ENCODE measurements at regions not wholly inside any gene's neighbourhood (a gene's known extent, or its start where the extent isn't known, plus 50 kb on each side); places are given as distances from the start of the nearest gene placed in this dataset.
A peak's percentile ranks its signal among the peaks of the same experiment; 100 is the strongest.

DNA sequence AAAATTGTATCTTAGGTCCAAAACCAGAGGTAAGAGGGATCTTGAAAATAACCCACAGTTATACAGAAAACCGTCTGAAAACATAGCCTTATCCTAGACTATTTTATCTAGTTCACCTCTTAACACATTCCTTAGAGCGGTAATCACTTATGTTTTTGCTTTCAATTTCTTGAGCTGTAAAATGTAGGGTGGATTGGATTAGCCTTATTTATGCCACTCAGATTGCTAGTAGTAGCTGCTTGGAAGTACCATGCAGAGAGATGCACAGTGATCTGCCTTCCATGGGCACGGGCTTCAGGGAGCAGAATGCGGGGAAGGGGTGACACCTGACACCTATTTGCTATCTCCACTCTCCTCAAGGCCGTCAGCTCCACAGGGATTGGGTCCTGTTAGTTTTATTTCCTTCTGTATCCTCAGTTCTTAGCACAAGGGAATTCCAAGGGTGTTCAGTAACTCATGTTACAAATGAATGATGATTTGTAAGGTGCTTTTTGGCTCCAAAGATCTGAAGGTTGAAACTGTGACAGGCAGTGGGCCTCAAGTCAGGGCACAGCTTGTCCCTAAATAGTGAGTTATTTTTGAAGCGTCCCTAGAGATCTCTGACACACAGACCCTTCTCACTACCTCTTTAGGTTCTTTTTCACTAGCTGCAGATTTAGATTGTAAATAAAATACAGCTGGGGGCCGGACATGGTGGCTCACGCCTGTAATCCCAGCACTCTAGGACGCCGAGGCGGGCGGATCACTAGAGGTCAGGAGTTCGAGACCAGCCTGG lies 64.0 kb upstream of the PMAIP1 start:
- Mint-ChIP-seq H3K9me3 (no peaks in the 10 kb centered on the region), H3K27ac (peak overlapping the region; percentile 85), H3K4me3 (peak overlapping the region; percentile 13), H3K36me3 (ENCODE audit: low read depth) (no peaks in the 10 kb centered on the region), H3K27me3 (ENCODE audit: insufficient read depth) (peaks cover 1% of the 10 kb centered on the region), H3K4me1 (peaks cover 61% of the 10 kb centered on the region)
- Histone ChIP-seq H3K9ac (ENCODE audit: extremely low read depth, low read length, poor library complexity, severe bottlenecking) (no peak overlapping the region), H3K27ac (ENCODE audit: low read depth, low read length) (no peak overlapping the region), H3K27me3 (ENCODE audit: control insufficient read depth, insufficient read depth, low read length, poor library complexity, severe bottlenecking) (peaks cover 7% of the 10 kb centered on the region), H3K4me3 (ENCODE audit: low read length) (no peak overlapping the region), H3K36me3 (ENCODE audit: control insufficient read depth, insufficient read depth, low read length) (no peaks in the 10 kb centered on the region), H3K9me3 (ENCODE audit: control insufficient read depth, low read length) (no peaks in the 10 kb centered on the region), H3K4me1 (ENCODE audit: control insufficient read depth, insufficient read depth, low read length) (peaks cover 10% of the 10 kb centered on the region)
- TF ChIP-seq, protein P1, sequence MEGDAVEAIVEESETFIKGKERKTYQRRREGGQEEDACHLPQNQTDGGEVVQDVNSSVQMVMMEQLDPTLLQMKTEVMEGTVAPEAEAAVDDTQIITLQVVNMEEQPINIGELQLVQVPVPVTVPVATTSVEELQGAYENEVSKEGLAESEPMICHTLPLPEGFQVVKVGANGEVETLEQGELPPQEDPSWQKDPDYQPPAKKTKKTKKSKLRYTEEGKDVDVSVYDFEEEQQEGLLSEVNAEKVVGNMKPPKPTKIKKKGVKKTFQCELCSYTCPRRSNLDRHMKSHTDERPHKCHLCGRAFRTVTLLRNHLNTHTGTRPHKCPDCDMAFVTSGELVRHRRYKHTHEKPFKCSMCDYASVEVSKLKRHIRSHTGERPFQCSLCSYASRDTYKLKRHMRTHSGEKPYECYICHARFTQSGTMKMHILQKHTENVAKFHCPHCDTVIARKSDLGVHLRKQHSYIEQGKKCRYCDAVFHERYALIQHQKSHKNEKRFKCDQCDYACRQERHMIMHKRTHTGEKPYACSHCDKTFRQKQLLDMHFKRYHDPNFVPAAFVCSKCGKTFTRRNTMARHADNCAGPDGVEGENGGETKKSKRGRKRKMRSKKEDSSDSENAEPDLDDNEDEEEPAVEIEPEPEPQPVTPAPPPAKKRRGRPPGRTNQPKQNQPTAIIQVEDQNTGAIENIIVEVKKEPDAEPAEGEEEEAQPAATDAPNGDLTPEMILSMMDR (conservative IDR thresholded peaks at IDR 0.05), result no peak
- DNase-seq, result peak; percentile 78
- WGBS, 2 experiments (ENCODE audit: insufficient coverage in 1 of 2, insufficient read length in 1 of 2), result 53 to 61% methylated on average over 3 to 13 of the region's 13 CpGs

DNA sequence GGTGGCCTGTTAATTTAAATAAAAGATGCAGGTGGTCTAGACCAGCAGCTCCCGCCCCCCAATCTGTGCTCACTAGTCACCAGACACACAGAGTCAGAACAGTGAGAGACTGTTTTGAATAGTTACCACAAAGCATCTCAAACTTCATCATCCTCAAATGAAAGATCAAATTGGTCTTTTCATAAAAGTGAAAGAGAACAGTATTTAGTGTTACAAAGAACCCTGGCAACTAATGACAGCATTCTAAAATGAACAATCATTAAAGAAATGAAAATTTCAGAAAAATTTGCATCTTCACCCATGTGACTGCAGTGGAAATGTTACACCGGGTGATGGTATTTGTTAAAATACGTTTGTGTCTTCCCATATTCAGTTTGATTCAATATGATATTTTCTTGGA lies 65.5 kb upstream of the PMAIP1 start:
- no peak overlapping the region for H3K4me3 ChIP-seq (ENCODE audit: low read length)
- 60% methylated on average over 3 of the region's 3 CpGs; no CpG with 5 or more reads in 1 of the 2 experiments for WGBS, 2 experiments (ENCODE audit: insufficient coverage in 1 of 2, insufficient read length in 1 of 2)
- H3K4me3 Mint-ChIP-seq, result peak overlapping the region; percentile 33
- H3K27me3 ChIP-seq (ENCODE audit: control insufficient read depth, insufficient read depth, low read length, poor library complexity, severe bottlenecking), result peaks cover 7% of the 10 kb centered on the region
- no peaks in the 10 kb centered on the region for H3K9me3 Mint-ChIP-seq
- no peak overlapping the region for H3K27ac ChIP-seq (ENCODE audit: low read depth, low read length)
- no peak for DNase-seq
- H3K4me1 ChIP-seq (ENCODE audit: control insufficient read depth, insufficient read depth, low read length), result peaks cover 5% of the 10 kb centered on the region
- H3K9me3 ChIP-seq (ENCODE audit: control insufficient read depth, low read length), result no peaks in the 10 kb centered on the region
- H3K27me3 Mint-ChIP-seq (ENCODE audit: insufficient read depth), result peaks cover 1% of the 10 kb centered on the region
- no peak overlapping the region for H3K9ac ChIP-seq (ENCODE audit: extremely low read depth, low read length, poor library complexity, severe bottlenecking)
- TF ChIP-seq, protein P1 (conservative IDR thresholded peaks at IDR 0.05), result no peak
- H3K27ac Mint-ChIP-seq, result peak overlapping the region; percentile 57
- no peaks in the 10 kb centered on the region for H3K36me3 ChIP-seq (ENCODE audit: control insufficient read depth, insufficient read depth, low read length)
- H3K4me1 Mint-ChIP-seq, result peaks cover 58% of the 10 kb centered on the region
- no peaks in the 10 kb centered on the region for H3K36me3 Mint-ChIP-seq (ENCODE audit: low read depth)

DNA sequence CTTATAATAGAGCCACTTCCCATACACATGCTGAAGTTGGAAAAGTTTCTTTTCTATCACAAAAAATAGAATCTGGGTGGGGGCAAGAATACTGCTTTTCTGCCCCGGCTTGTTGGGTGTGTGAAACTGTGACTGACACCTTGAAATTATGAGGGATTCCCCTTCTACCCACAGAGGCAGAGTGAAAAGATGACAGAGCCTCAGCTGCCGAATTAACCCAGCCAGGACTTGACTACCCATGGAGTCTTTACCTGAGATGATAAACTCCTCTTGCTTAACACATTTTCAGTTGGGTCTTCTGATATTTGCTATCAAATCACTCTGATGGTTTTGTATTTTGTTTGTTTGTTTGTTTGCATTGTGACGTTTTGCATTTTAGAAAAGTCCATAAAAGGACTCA lies 66.0 kb upstream of the PMAIP1 start:
- Mint-ChIP-seq H3K4me1 (peaks cover 58% of the 10 kb centered on the region), H3K27me3 (ENCODE audit: insufficient read depth) (peaks cover 1% of the 10 kb centered on the region), H3K4me3 (no peak overlapping the region), H3K36me3 (ENCODE audit: low read depth) (no peaks in the 10 kb centered on the region), H3K9me3 (no peaks in the 10 kb centered on the region), H3K27ac (peak overlapping the region; percentile 57)
- 42% methylated on average over 3 of the region's 3 CpGs; no CpG with 5 or more reads in 1 of the 2 experiments for WGBS, 2 experiments (ENCODE audit: insufficient coverage in 1 of 2, insufficient read length in 1 of 2)
- H3K27ac ChIP-seq (ENCODE audit: low read depth, low read length), result no peak overlapping the region
- H3K9me3 ChIP-seq (ENCODE audit: control insufficient read depth, low read length), result no peaks in the 10 kb centered on the region
- peaks cover 7% of the 10 kb centered on the region for H3K27me3 ChIP-seq (ENCODE audit: control insufficient read depth, insufficient read depth, low read length, poor library complexity, severe bottlenecking)
- no peak for DNase-seq
- H3K4me1 ChIP-seq (ENCODE audit: control insufficient read depth, insufficient read depth, low read length), result peaks cover 4% of the 10 kb centered on the region
- TF ChIP-seq, protein P1 (conservative IDR thresholded peaks at IDR 0.05), result no peak
- H3K4me3 ChIP-seq (ENCODE audit: low read length), result no peak overlapping the region
- no peak overlapping the region for H3K9ac ChIP-seq (ENCODE audit: extremely low read depth, low read length, poor library complexity, severe bottlenecking)
- H3K36me3 ChIP-seq (ENCODE audit: control insufficient read depth, insufficient read depth, low read length), result no peaks in the 10 kb centered on the region
